Liver (tissue), 8 donors: ENCODE measurements at regions not wholly inside any gene's neighbourhood (a gene's known extent, or its start where the extent isn't known, plus 50 kb on each side); places are given as distances from the start of the nearest gene placed in this dataset.

Experiments
- DNase-seq: peaks from one replicate; pipeline ENCODE4 v3.0.0-alpha.2; 2017; ENCODE audit warnings: low spot score
- H3K27ac ChIP-seq, 2 donors: one replicate each; pipeline ENCODE4 v1.7.0; 2013; ENCODE audit warnings: inconsistent platforms in 2 of 2, low read length in 2 of 2, control low read depth in 1 of 2, low read depth in 1 of 2, mild to moderate bottlenecking in 1 of 2
- H3K27me3 ChIP-seq, 4 donors: one replicate each; pipeline versions ENCODE4 v1.6.1 to v1.7.0; 2013; ENCODE audit warnings: low read length in 3 of 4, inconsistent platforms in 1 of 4, mild to moderate bottlenecking in 1 of 4, moderate library complexity in 1 of 4; ENCODE audit not compliant: control insufficient read depth in 4 of 4, insufficient read depth in 4 of 4
- H3K36me3 ChIP-seq, 4 donors: one replicate each; pipeline versions ENCODE4 v1.6.1 to v1.7.0; 2013; ENCODE audit warnings: low read length in 3 of 4, mild to moderate bottlenecking in 3 of 4, low read depth in 1 of 4, moderate library complexity in 1 of 4; ENCODE audit not compliant: control insufficient read depth in 4 of 4, insufficient read depth in 3 of 4
- H3K4me1 ChIP-seq, 4 donors: one replicate each; pipeline versions ENCODE4 v1.6.1 to v1.7.0; 2013; ENCODE audit warnings: low read length in 3 of 4, mild to moderate bottlenecking in 3 of 4, moderate library complexity in 1 of 4; ENCODE audit not compliant: control insufficient read depth in 4 of 4, insufficient read depth in 4 of 4
- H3K4me3 ChIP-seq, 3 donors: one replicate each; pipeline versions ENCODE4 v1.6.1 to v1.7.0; 2013; ENCODE audit warnings: low read length in 3 of 3, control low read depth in 1 of 3, low read depth in 1 of 3, mild to moderate bottlenecking in 1 of 3
- H3K9ac ChIP-seq, 2 donors: one replicate each; pipeline ENCODE4 v1.7.0; 2013; ENCODE audit warnings: low read length in 2 of 2, mild to moderate bottlenecking in 2 of 2, moderate library complexity in 2 of 2, control low read depth in 1 of 2, low read depth in 1 of 2
- H3K9me3 ChIP-seq, 4 donors: one replicate each; pipeline versions ENCODE4 v1.6.1 to v1.7.0; 2013; ENCODE audit warnings: low read length in 3 of 4; ENCODE audit not compliant: control insufficient read depth in 4 of 4
- EGR1 ChIP-seq, 2 donors: IDR thresholded peaks; 2 replicates each; pipeline ENCODE4 v1.6.1; 2016 to 2018; ENCODE audit warnings: antibody characterized with exemption in 2 of 2, low read depth in 2 of 2
- FOXA1 ChIP-seq: IDR thresholded peaks from 2 replicates; pipeline ENCODE4 v1.6.1; 2016; ENCODE audit warnings: antibody characterized with exemption
- FOXA2 ChIP-seq: IDR thresholded peaks from 2 replicates; pipeline ENCODE4 v1.6.1; 2016; ENCODE audit warnings: antibody characterized with exemption
- GABPA ChIP-seq, 2 donors: IDR thresholded peaks in 1 of 2; conservative IDR thresholded peaks in 1 of 2; 2 replicates each; pipeline ENCODE4 v1.6.1; 2016; ENCODE audit warnings: antibody characterized with exemption in 2 of 2, mild to moderate bottlenecking in 1 of 2, moderate library complexity in 1 of 2
- HNF4A ChIP-seq, 2 donors: conservative IDR thresholded peaks; 2 replicates each; pipeline ENCODE4 v1.6.1; 2016; ENCODE audit warnings: antibody characterized with exemption in 2 of 2, mild to moderate bottlenecking in 2 of 2
- HNF4G ChIP-seq: IDR thresholded peaks from 2 replicates; pipeline ENCODE4 v1.6.1; 2016; ENCODE audit warnings: antibody characterized with exemption
- NR2F2 ChIP-seq: IDR thresholded peaks from 2 replicates; pipeline ENCODE4 v1.6.1; 2016; ENCODE audit warnings: antibody characterized with exemption
- SP1 ChIP-seq: IDR thresholded peaks from 2 replicates; pipeline ENCODE4 v1.6.1; 2018; ENCODE audit warnings: antibody characterized with exemption, mild to moderate bottlenecking
- TAF1 ChIP-seq: conservative IDR thresholded peaks from 2 replicates; pipeline ENCODE4 v1.6.1; 2016; ENCODE audit warnings: antibody characterized with exemption, mild to moderate bottlenecking
- YY1 ChIP-seq: IDR thresholded peaks from 2 replicates; pipeline ENCODE4 v1.6.1; 2016; ENCODE audit warnings: antibody characterized with exemption, mild to moderate bottlenecking
- WGBS: extraction: QIAGEN DNeasy Blood & Tissue Kit; methylation state at CpG from one replicate; pipeline ENCODE4 v1.1.7; 2013; 5-methylcytosine and 5-hydroxymethylcytosine counted together
- TF ChIP-seq, protein P1 (sequence below): fragments of 150-350 bp; IDR thresholded peaks from 2 replicates; pipeline ENCODE4 v1.5.1; 2017; ENCODE audit warnings: improper control_type of control experiment, low read depth, low read length; ENCODE audit not compliant: missing input control
- TF ChIP-seq, protein P2 (sequence below): IDR thresholded peaks from 2 replicates; pipeline ENCODE4 v1.6.1; 2016; ENCODE audit warnings: antibody characterized with exemption
- TF ChIP-seq, protein P3 (sequence below): IDR thresholded peaks from 2 replicates; pipeline ENCODE4 v1.6.1; 2016; ENCODE audit warnings: antibody characterized with exemption
- TF ChIP-seq, protein P4 (sequence below): IDR thresholded peaks from 2 replicates; pipeline ENCODE4 v1.6.1; 2016; ENCODE audit warnings: antibody characterized with exemption
- donor health status: healthy.
- donor health status: healthy.
- donor health status: healthy.
- donor health status: healthy.
- donor health status: healthy.

DNA sequence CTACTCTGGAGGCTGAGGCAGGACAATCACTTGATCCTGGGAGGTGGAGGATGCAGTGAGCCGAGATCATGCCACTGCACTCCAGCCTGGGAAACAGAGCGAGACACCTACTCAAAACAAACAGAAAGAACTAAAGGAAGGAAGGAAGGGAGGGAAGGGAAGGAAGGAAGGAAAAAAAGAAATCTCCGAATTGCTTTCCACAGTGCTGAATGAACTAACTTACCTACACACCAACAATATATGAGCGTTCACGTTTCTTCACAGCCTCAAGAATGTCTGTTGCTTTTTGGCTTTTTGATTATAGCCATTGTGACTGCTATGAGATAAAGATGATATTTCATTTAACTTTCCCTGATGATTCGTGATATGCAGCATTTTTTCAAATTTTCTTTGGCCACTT is 1343.7 kb downstream of the LRFN5 start:
- 78% methylated on average over 6 of the region's 6 CpGs for WGBS

DNA sequence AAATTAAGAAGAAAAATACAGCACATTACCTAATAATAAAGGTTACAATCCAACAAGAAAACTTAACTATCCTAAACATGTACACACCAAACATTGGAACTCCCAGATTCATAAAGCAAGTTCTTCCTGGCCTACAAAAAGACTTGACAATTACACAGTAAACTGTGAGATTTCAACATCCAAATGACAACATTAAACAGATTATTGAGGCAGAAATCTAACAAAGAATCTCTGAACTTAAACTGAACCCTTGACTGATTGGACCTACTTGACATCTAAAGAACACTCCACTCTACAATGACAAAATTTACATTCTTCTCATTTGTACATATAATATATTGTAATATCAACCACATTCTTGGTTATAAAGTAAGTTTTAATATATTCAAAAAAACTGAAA is 1341.3 kb downstream of the LRFN5 start:
- H3K4me3 ChIP-seq = no peak overlapping the region
- TF ChIP-seq, protein P1, sequence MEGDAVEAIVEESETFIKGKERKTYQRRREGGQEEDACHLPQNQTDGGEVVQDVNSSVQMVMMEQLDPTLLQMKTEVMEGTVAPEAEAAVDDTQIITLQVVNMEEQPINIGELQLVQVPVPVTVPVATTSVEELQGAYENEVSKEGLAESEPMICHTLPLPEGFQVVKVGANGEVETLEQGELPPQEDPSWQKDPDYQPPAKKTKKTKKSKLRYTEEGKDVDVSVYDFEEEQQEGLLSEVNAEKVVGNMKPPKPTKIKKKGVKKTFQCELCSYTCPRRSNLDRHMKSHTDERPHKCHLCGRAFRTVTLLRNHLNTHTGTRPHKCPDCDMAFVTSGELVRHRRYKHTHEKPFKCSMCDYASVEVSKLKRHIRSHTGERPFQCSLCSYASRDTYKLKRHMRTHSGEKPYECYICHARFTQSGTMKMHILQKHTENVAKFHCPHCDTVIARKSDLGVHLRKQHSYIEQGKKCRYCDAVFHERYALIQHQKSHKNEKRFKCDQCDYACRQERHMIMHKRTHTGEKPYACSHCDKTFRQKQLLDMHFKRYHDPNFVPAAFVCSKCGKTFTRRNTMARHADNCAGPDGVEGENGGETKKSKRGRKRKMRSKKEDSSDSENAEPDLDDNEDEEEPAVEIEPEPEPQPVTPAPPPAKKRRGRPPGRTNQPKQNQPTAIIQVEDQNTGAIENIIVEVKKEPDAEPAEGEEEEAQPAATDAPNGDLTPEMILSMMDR = no peak
- TF ChIP-seq HNF4G (no peak), EGR1 (IDR thresholded peaks at IDR 0.05; ENCODE audit: low read depth in 2 of 2) (no peak), FOXA1 (no peak), FOXA2 (no peak)
- TF ChIP-seq, protein P2, sequence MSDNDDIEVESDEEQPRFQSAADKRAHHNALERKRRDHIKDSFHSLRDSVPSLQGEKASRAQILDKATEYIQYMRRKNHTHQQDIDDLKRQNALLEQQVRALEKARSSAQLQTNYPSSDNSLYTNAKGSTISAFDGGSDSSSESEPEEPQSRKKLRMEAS = no peak
- TF ChIP-seq, protein P3, sequence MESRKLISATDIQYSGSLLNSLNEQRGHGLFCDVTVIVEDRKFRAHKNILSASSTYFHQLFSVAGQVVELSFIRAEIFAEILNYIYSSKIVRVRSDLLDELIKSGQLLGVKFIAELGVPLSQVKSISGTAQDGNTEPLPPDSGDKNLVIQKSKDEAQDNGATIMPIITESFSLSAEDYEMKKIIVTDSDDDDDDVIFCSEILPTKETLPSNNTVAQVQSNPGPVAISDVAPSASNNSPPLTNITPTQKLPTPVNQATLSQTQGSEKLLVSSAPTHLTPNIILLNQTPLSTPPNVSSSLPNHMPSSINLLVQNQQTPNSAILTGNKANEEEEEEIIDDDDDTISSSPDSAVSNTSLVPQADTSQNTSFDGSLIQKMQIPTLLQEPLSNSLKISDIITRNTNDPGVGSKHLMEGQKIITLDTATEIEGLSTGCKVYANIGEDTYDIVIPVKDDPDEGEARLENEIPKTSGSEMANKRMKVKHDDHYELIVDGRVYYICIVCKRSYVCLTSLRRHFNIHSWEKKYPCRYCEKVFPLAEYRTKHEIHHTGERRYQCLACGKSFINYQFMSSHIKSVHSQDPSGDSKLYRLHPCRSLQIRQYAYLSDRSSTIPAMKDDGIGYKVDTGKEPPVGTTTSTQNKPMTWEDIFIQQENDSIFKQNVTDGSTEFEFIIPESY = no peak
- H3K27me3 ChIP-seq = no peaks in the 10 kb centered on the region
- no peaks in the 10 kb centered on the region for H3K4me1 ChIP-seq
- no peak for DNase-seq
- peaks cover 0 to 1% (median 0%) of the 10 kb centered on the region in 4 donors for H3K9me3 ChIP-seq
- H3K36me3 ChIP-seq = no peaks in the 10 kb centered on the region
- no peak overlapping the region for H3K27ac ChIP-seq
- H3K9ac ChIP-seq = no peak overlapping the region

More for the DNA sequence above, 1343.7 kb downstream of the LRFN5 start:
- Histone ChIP-seq H3K9me3 (peaks cover 0 to 1% (median 0%) of the 10 kb centered on the region in 4 donors), H3K4me3 (peak overlapping the region in 1 of 3 donors; percentile 22), H3K36me3 (no peaks in the 10 kb centered on the region), H3K9ac (no peak overlapping the region), H3K27ac (no peak overlapping the region), H3K4me1 (no peaks in the 10 kb centered on the region), H3K27me3 (no peaks in the 10 kb centered on the region)
- DNase-seq = no peak
- TF ChIP-seq, protein P4, sequence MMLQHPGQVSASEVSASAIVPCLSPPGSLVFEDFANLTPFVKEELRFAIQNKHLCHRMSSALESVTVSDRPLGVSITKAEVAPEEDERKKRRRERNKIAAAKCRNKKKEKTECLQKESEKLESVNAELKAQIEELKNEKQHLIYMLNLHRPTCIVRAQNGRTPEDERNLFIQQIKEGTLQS = no peak
- TF ChIP-seq, protein P3 = no peak
- TF ChIP-seq HNF4A (conservative IDR thresholded peaks at IDR 0.05) (no peak), SP1 (no peak), YY1 (no peak), NR2F2 (no peak), FOXA2 (no peak)
- TF ChIP-seq, protein P2 = no peak

DNA sequence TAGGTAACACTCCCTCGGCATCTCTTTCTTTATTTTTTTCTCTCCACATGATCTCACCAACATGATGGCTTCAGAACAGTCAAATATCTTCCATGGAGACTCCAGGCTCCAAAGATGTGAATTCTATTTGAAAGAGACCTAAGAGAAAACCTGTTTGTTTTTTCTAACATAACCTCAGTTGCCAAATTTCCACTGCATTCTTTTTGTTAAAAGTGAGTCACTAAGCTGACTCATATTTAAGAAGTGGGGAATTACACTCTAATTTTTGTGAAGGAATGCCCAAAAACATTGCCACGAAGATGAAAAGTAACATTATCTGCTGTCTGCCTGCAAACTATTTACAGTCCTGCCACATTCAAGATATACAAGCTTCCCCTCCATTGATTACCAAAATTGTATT is 1337.6 kb downstream of the LRFN5 start:
- no peak for DNase-seq
- Histone ChIP-seq H3K27me3 (no peaks in the 10 kb centered on the region), H3K4me1 (no peaks in the 10 kb centered on the region), H3K36me3 (no peaks in the 10 kb centered on the region), H3K4me3 (no peak overlapping the region), H3K9me3 (no peaks in the 10 kb centered on the region), H3K27ac (no peak overlapping the region), H3K9ac (no peak overlapping the region)
- WGBS = 60% methylated on average over 2 of the region's 2 CpGs
- TF ChIP-seq TAF1 (no peak), HNF4G (no peak), YY1 (no peak), GABPA (IDR thresholded peaks at IDR 0.05 in 1 of 2, conservative IDR thresholded peaks at IDR 0.05 in 1 of 2) (no peak), FOXA1 (no peak), FOXA2 (no peak)
- TF ChIP-seq, protein P3 = no peak
- TF ChIP-seq, protein P2 = no peak
